ENCODE measurements at regions not wholly inside any gene's neighbourhood (a gene's known extent, or its start where the extent isn't known, plus 50 kb on each side); places are given as distances from the start of the nearest gene placed in this dataset.
"Not testable (repeated sequence)": the region's sequence is repeated elsewhere in the genome, so short reads cannot be mapped to it uniquely, and the experiment has no call there.

DNA sequence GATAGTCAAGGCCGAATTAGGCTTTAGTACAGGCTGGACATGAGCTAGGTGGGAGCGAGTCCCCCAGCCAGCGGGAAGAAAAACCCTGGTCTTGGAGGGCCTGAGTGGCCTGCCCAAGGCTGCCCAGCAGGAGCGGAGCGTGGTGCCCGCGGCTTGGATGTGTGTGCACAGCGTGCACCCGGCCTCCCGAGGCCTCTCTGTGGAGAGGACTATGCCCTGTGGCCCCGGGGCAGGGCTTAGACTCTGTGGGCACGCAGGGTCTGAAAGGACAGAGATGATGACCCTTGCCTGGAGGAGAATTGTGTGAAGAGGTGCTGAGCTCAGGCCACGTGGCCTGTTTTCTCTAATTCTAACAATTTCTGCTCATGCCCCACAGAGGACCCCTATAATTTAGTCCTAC lies 124.6 kb upstream of the IQSEC1 start:
- DNase-seq (ENCODE audit: extremely low read depth, low read depth) = no peak

- no peak for DNase-seq (ENCODE audit: extremely low read depth, low read depth)
Observed at GRCh38 chr3:13197281-13197680, 124.1 kb upstream of the IQSEC1 start.

DNA sequence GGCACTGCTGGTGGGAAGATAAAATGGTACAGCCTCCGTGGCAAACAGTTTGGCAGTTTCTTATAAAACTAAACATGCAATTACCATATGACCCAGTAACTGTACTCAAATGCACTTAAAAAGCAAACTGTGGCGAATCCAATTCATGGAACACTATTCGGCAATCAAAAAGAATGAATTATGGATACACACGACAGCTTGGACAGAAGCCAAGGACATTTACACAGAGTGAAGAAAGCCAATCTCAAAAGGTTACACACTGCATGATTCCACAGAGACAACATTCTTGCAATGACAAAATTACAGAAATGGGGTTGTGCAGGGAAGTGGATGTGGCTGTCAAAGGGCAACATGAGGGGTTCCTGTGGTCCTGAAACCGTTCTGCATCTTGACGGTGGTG lies 122.1 kb upstream of the IQSEC1 start:
- DNase-seq (ENCODE audit: extremely low read depth, low read depth) = no peak

GRCh38 chr3:13194285-13195209 lies 121.3 kb upstream of the IQSEC1 start:
- no peak for DNase-seq (ENCODE audit: extremely low read depth, low read depth)

- no peak for DNase-seq (ENCODE audit: extremely low read depth, low read depth)
Observed at GRCh38 chr3:13193320-13194284, 120.4 kb upstream of the IQSEC1 start.

DNA sequence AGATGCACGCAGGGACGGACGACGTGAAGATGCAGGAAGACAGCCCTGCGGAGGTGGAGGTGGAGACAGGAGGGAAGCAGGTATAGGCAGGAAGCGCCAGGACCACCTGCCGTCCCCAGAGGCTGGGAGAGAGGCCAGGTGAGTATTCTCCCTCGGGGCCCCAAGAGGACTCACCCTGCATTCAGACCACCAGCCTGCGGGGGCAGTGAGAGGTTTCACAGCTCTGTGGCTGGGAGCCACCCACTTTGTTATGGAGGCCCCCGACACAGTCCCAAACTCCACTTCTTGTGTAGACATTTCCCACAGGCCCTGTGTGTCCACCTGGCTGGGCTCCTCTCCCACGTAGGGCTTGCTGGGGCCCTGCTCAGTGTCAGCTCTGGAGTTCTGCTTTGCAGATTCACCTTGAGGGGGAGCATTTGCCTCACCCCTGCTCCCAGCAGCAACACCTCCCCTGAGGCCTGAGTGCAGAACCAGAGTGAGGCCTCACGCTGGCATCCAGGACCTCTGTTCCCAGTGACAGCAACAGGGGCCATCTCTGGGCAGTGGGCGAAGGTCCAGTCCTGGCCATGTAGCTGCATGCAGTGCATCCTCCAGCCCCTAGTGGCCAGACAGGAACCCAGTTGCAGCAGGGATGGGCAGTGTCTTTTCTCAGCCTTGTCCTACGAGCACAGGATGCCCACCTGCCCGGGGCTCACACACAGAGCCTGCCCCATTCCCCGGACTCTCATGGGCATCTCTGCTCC lies 119.4 kb upstream of the IQSEC1 start:
- peak; percentile 12 for DNase-seq (ENCODE audit: extremely low read depth, low read depth)

- DNase-seq (ENCODE audit: extremely low read depth, low read depth) = no peak
Observed at GRCh38 chr3:13191016-13191415, 117.8 kb upstream of the IQSEC1 start.

DNA sequence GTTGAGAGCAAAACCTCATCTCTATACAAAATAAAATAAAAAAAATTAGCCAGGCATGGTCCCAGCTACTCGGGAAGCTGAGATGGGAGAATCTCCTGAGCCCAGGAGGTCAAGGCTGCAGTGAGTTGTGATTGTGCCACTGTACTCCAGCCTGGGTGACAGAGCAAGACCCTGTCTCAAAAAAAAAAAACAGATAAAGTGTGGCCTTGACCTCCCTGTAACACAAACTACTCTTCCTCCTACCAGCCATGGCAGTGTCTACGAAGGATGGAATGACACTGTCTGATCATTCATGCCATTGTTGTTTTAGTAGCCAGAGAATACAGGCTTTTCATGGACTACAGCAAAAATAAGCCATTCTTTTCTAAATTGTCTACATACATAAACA lies 117.1 kb upstream of the IQSEC1 start:
- DNase-seq (ENCODE audit: extremely low read depth, low read depth) = no peak

GRCh38 chr3:13189639-13190377 lies 116.6 kb upstream of the IQSEC1 start:
- DNase-seq (ENCODE audit: extremely low read depth, low read depth) = no peak

- DNase-seq (ENCODE audit: extremely low read depth, low read depth) = no peak
Observed at GRCh38 chr3:13188975-13189374, 115.7 kb upstream of the IQSEC1 start.

DNA sequence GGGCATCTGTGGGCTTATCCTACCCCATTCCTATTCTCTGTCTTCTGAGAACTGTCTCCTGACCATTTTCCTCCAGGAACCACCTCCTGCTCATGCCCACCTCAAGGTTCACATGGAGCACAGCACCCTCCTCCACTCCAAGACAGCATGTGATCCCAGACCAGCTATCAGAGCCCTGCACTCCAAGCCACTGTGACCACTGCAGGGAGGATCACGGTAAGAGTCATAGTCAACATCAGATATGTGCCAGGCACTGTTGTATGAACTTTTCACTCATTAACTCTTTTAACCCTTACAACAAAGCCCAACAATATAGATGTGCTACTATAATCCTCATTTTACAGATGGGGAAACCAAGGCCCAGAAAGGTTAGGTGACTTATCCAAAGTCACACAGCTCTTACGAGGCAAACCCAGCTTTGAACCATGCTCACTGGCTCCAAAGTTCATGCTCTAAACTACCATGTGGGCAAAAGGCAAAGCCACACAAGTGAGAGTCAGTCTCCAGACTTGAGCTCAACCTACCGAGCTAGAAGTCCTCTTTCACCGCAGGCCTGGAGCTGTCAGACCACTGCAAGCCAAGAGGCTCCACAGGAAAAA lies 115.1 kb upstream of the IQSEC1 start:
- no peak for DNase-seq (ENCODE audit: extremely low read depth, low read depth)

DNA sequence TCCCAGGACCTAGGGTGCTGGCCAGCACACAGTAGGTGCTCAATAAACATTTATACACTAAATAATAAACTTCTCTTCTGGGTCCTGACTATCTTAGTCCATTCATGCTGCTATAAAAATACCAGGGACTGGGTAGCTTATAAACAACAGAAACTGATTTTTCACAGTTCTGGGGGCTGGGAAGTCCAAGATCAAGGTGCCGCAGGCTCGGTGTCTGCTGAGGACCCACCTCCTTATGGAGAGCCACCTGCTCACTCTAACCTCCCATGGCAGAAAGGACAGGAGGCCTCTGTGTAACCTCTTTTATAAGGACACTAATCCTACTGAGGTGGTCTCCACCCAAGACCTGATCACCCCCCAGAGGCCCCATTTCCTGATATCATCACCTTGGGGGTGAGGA lies 114.4 kb upstream of the IQSEC1 start:
- no peak for DNase-seq (ENCODE audit: extremely low read depth, low read depth)

DNA sequence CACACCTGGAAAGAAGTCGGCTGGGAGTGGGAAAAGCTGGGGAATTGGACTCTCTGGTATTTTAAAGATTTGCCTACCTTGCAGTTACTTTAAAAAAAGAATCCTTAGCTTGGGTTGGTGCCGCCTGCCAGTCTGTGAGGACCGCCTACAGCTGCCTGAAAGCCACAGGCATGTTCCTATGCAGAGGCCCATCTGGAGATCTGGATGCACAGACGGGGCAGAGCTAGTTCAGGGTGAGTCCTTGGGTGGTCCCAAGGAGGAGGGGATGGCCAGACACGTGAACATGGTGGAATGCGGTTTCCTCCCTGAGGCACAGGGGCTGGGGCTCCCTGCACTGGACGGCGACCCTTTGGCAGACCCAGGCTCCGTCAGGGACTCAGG lies 113.2 kb upstream of the IQSEC1 start:
- DNase-seq (ENCODE audit: extremely low read depth, low read depth) = no peak

GRCh38 chr3:13185737-13186434 lies 112.7 kb upstream of the IQSEC1 start:
- DNase-seq (ENCODE audit: extremely low read depth, low read depth) = no peak

GRCh38 chr3:13179582-13180210 lies 106.5 kb upstream of the IQSEC1 start:
- not testable (repeated sequence) for DNase-seq (ENCODE audit: extremely low read depth, low read depth)

- no peak for DNase-seq (ENCODE audit: extremely low read depth, low read depth)
Observed at GRCh38 chr3:13179181-13179580, 106.0 kb upstream of the IQSEC1 start.

- no peak for DNase-seq (ENCODE audit: extremely low read depth, low read depth)
Observed at GRCh38 chr3:13178107-13178506, 104.9 kb upstream of the IQSEC1 start.

GRCh38 chr3:13177641-13178040 lies 104.4 kb upstream of the IQSEC1 start:
- DNase-seq (ENCODE audit: extremely low read depth, low read depth) = no peak

DNA sequence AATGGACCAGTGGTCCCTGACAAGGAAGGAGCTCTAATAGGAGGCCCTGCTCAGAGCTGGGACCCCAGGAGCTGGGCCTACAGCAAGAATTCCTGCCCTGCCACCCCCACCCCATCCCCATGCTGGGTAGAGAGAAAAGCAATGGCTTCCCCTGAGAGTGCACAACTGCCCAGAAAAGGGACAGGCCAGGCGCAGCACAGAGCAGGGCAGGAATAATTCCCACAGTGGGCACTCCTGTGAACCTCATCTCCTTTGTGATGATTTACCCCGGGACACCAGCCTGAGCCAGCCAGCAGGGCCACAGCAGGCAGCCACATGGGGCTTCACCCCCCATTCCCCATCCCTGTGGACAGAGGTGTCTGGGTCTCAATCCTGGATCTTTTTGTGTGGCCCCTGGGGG lies 104.0 kb upstream of the IQSEC1 start:
- no peak for DNase-seq (ENCODE audit: extremely low read depth, low read depth)

All from NCI-H460 (cell line).